NCI-H1105 treated with DMSO at 0.1 percent for 48 hours (cell line): ENCODE measurements at regions not wholly inside any gene's neighbourhood (a gene's known extent, or its start where the extent isn't known, plus 50 kb on each side); places are given as distances from the start of the nearest gene placed in this dataset.

Source experiments
- DNase-seq: peaks from one replicate; lab custom pipeline; 2025; lab: John Stamatoyannopoulos, UW

GRCh38 chr16:31701734-31702133 lies 171.9 kb upstream of the ZNF267 start:
- DNase-seq, result no peak

- no peak for DNase-seq
These were observed 170.8 kb upstream of the ZNF267 start for GRCh38 chr16:31702796-31703195.

- DNase-seq, result no peak
These were observed 170.0 kb upstream of the ZNF267 start for GRCh38 chr16:31703526-31704128.

GRCh38 chr16:31704138-31704537 lies 169.5 kb upstream of the ZNF267 start:
- DNase-seq, result no peak

- no peak for DNase-seq
These were observed 168.2 kb upstream of the ZNF267 start for GRCh38 chr16:31705371-31705770.

GRCh38 chr16:31706318-31706717 lies 167.3 kb upstream of the ZNF267 start:
- DNase-seq, result no peak

- DNase-seq, result no peak
These were observed 166.7 kb upstream of the ZNF267 start for GRCh38 chr16:31706925-31707324.

- DNase-seq, result no peak
These were observed 165.8 kb upstream of the ZNF267 start for GRCh38 chr16:31707743-31708335.

GRCh38 chr16:31708348-31708747 lies 165.3 kb upstream of the ZNF267 start:
- DNase-seq, result no peak

GRCh38 chr16:31709181-31709580 lies 164.4 kb upstream of the ZNF267 start:
- DNase-seq, result no peak

- DNase-seq, result no peak
These were observed 163.5 kb upstream of the ZNF267 start for GRCh38 chr16:31710134-31710533.

- no peak for DNase-seq
These were observed 162.7 kb upstream of the ZNF267 start for GRCh38 chr16:31710880-31711279.

- no peak for DNase-seq
These were observed 162.2 kb upstream of the ZNF267 start for GRCh38 chr16:31711344-31711845.

- DNase-seq, result no peak
These were observed 161.5 kb upstream of the ZNF267 start for GRCh38 chr16:31712064-31712540.

- DNase-seq, result peak; percentile 94
These were observed 160.3 kb upstream of the ZNF267 start for GRCh38 chr16:31713071-31713944.

- DNase-seq, result no peak
These were observed 159.4 kb upstream of the ZNF267 start for GRCh38 chr16:31713945-31714902.

- no peak for DNase-seq
These were observed 158.6 kb upstream of the ZNF267 start for GRCh38 chr16:31714903-31715504.

- no peak for DNase-seq
These were observed 157.7 kb upstream of the ZNF267 start for GRCh38 chr16:31715915-31716314.

GRCh38 chr16:31718998-31719397 lies 154.6 kb upstream of the ZNF267 start:
- no peak for DNase-seq

GRCh38 chr16:31727553-31727952 lies 146.1 kb upstream of the ZNF267 start:
- DNase-seq, result no peak

- no peak for DNase-seq
These were observed 139.3 kb upstream of the ZNF267 start for GRCh38 chr16:31734265-31734664.
